ENCODE measurements at regions not wholly inside any gene's neighbourhood (a gene's known extent, or its start where the extent isn't known, plus 50 kb on each side); places are given as distances from the start of the nearest gene placed in this dataset.

- no peak for TF ChIP-seq CTCF (IDR thresholded peaks at IDR 0.05; ENCODE audit: extremely low read depth, insufficient read depth, missing control alignments)
- no peak for DNase-seq (ENCODE audit: low spot score)
- in situ Hi-C loops (cut with MboI; ENCODE audit: low pct_unique_long_range_greater_than_20kb, low sequenced_read_pairs, unreplicated experiment) = no loop called here
Measured at GRCh38 chr1:199854686-199855321, 172.7 kb upstream of the NR5A2 start.

- in situ Hi-C loops (cut with MboI; ENCODE audit: low pct_unique_long_range_greater_than_20kb, low sequenced_read_pairs, unreplicated experiment) = no loop called here
- TF ChIP-seq CTCF (IDR thresholded peaks at IDR 0.05; ENCODE audit: extremely low read depth, insufficient read depth, missing control alignments) = no peak
- DNase-seq (ENCODE audit: low spot score) = no peak
Measured at GRCh38 chr1:199855580-199855979, 171.9 kb upstream of the NR5A2 start.

- in situ Hi-C loops (cut with MboI; ENCODE audit: low pct_unique_long_range_greater_than_20kb, low sequenced_read_pairs, unreplicated experiment) = no loop called here
- DNase-seq (ENCODE audit: low spot score) = no peak
- TF ChIP-seq CTCF (IDR thresholded peaks at IDR 0.05; ENCODE audit: extremely low read depth, insufficient read depth, missing control alignments) = no peak
Measured at GRCh38 chr1:199856216-199856780, 171.2 kb upstream of the NR5A2 start.

- no peak for TF ChIP-seq CTCF (IDR thresholded peaks at IDR 0.05; ENCODE audit: extremely low read depth, insufficient read depth, missing control alignments)
- DNase-seq (ENCODE audit: low spot score) = no peak
- in situ Hi-C loops (cut with MboI; ENCODE audit: low pct_unique_long_range_greater_than_20kb, low sequenced_read_pairs, unreplicated experiment) = no loop called here
Measured at GRCh38 chr1:199857108-199857507, 170.4 kb upstream of the NR5A2 start.

- no peak for TF ChIP-seq CTCF (IDR thresholded peaks at IDR 0.05; ENCODE audit: extremely low read depth, insufficient read depth, missing control alignments)
- in situ Hi-C loops (cut with MboI; ENCODE audit: low pct_unique_long_range_greater_than_20kb, low sequenced_read_pairs, unreplicated experiment) = no loop called here
- DNase-seq (ENCODE audit: low spot score) = no peak
Measured at GRCh38 chr1:199857516-199857915, 170.0 kb upstream of the NR5A2 start.

- TF ChIP-seq CTCF (IDR thresholded peaks at IDR 0.05; ENCODE audit: extremely low read depth, insufficient read depth, missing control alignments) = no peak
- in situ Hi-C loops (cut with MboI; ENCODE audit: low pct_unique_long_range_greater_than_20kb, low sequenced_read_pairs, unreplicated experiment) = no loop called here
- DNase-seq (ENCODE audit: low spot score) = no peak
Measured at GRCh38 chr1:199858171-199858570, 169.3 kb upstream of the NR5A2 start.

Data from GM13977 (cell line).